HAP-1 (cell line): ENCODE measurements at regions not wholly inside any gene's neighbourhood (a gene's known extent, or its start where the extent isn't known, plus 50 kb on each side); places are given as distances from the start of the nearest gene placed in this dataset.
A peak's percentile ranks its signal among the peaks of the same experiment; 100 is the strongest.
"Not testable (repeated sequence)": the region's sequence is repeated elsewhere in the genome, so short reads cannot be mapped to it uniquely, and the experiment has no call there.

Experiments used
- DNase-seq, 2 experiments: peaks; one replicate each; pipeline ENCODE4 v3.0.0-alpha.2; 2016 to 2020; ENCODE audit warnings: low spot score in 2 of 2
- H3K27me3 ChIP-seq: fragments of 250-450 bp; sonication (Bioruptor Pico); 2 replicates; pipeline ENCODE4 v1.5.1; 2020; ENCODE audit warnings: low read depth, mild to moderate bottlenecking, moderate library complexity
- H3K36me3 ChIP-seq: fragments of 250-450 bp; sonication (Bioruptor Pico); replicated peaks from 2 replicates; pipeline ENCODE4 v1.5.1; 2020; ENCODE audit warnings: mild to moderate bottlenecking
- H3K4me1 ChIP-seq: fragments of 250-450 bp; sonication (Bioruptor Pico); 2 replicates; pipeline ENCODE4 v1.5.1; 2020; ENCODE audit warnings: mild to moderate bottlenecking
- H3K4me3 ChIP-seq: fragments of 250-450 bp; sonication (Bioruptor Pico); 2 replicates; pipeline ENCODE4 v1.5.1; 2020; ENCODE audit warnings: mild to moderate bottlenecking, moderate library complexity
- H3K9me3 ChIP-seq: fragments of 250-450 bp; sonication (Bioruptor Pico); 2 replicates; pipeline ENCODE4 v1.5.1; 2020; ENCODE audit warnings: mild to moderate bottlenecking, moderate library complexity
- in situ Hi-C: fragments of 300-500 bp; cut with MboI; formaldehyde crosslinking; loops from 3 replicates; pipeline ENCODE4 v1.14.3; 2020; ENCODE audit warnings: low sequenced_read_pairs, inconsistent platforms, mixed read lengths

DNA sequence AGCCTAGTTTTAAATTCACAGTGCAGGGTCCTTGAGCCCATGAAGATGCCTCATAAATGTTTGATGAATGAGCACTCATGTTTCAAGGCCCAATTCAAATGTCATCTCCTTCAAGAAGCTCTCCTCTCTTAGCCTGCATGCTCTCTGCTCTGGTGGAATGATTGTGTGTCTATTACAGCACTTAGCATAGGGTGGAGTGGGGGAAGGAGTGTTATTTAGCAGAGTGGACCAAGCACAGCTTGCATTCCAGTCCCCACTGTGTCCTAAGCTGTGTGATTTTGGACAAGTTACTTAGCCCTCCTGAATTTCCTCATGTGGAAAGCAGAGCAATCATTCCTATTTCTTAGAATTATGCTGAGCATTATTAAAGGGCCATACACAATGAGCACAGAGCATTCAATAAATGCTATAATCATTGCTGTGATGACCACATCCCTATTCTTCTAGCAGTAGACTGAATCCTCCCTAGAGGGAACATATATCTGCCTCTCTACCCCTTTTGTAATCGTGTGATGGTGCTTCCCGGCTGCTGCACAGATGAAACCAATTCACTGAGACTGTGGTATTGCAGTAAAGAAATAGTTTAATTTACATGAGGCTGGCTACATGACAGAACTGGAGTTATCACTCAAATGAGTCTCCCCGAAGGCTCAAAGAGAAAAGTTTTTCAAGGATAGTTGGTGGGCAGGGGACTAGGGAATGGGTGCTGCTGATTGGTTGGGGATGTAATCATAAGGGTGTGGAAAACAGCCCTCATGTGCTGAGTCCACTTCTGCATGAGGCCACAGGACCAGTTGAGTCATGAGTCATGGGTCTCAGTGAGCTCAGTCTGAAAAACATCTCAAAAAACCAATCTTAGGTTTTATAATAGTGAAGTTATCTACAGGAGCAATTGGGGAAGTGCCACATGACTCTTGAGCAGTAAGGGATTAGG lies 173.4 kb upstream of the NDUFV2 start:
- no peaks in the 10 kb centered on the region for H3K36me3 ChIP-seq
- in situ Hi-C loops, result no loop called here
- peaks cover 3% of the 10 kb centered on the region for H3K4me1 ChIP-seq
- no peak for DNase-seq
- peaks cover 9% of the 10 kb centered on the region for H3K9me3 ChIP-seq
- H3K27me3 ChIP-seq, result no peaks in the 10 kb centered on the region
- no peak overlapping the region for H3K4me3 ChIP-seq

DNA sequence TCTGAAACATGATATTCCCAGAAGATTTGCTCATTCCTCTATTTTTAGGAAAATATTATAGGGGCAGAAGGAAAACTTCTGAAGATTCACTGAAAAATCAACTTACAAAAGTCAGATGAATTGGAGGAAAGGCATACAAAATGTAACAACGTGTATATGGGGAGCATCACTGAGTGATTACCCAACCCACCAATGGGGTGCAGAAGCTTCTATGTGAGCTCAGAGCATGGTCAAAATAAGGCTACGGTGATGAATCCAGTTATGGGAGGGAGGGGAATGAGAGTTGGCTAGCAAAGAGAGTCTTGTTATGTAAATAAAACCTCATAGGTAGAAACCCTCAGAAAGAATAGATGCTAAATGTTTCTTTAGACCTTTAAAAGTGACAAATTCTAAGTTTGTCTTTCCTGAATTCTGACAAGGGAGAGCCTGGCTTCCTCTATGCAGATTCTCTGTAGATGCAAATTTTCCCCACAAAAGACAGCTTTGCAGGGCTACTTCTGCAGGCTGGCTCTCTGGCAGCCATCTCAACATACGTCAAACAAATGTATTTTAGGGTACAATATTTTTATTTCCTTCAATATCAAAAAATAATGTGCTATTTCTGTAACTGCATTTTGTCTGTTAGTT lies 171.4 kb upstream of the NDUFV2 start:
- no peaks in the 10 kb centered on the region for H3K36me3 ChIP-seq
- peaks cover 10% of the 10 kb centered on the region for H3K9me3 ChIP-seq
- in situ Hi-C loops, result no loop called here
- H3K27me3 ChIP-seq, result no peaks in the 10 kb centered on the region
- no peak for DNase-seq
- peaks cover 4% of the 10 kb centered on the region for H3K4me1 ChIP-seq
- no peak overlapping the region for H3K4me3 ChIP-seq

DNA sequence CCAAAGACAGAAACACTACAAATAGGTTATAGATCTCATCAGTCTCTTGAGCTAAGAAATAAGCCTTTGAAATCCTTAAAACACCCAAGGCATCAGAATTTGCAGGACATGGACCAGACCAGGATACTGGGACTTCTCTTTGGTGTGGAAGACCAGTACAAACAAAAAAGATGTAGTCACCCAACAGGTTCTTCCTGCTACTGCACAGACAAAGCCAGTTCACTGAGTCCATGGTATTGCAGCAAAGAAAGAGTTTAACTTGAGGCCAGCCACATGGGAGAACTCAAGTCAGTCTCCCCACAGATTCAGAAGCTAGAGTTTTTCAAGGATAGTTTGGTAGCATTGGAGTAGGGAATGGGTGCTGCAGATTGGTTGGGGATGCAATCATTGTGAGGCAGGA lies 169.6 kb upstream of the NDUFV2 start:
- Histone ChIP-seq H3K4me3 (no peak overlapping the region), H3K27me3 (no peaks in the 10 kb centered on the region), H3K4me1 (peaks cover 4% of the 10 kb centered on the region), H3K9me3 (peaks cover 5% of the 10 kb centered on the region; the same call in 1 of the 2 replicates), H3K36me3 (no peaks in the 10 kb centered on the region)
- DNase-seq, result no peak
- in situ Hi-C loops, result no loop called here

DNA sequence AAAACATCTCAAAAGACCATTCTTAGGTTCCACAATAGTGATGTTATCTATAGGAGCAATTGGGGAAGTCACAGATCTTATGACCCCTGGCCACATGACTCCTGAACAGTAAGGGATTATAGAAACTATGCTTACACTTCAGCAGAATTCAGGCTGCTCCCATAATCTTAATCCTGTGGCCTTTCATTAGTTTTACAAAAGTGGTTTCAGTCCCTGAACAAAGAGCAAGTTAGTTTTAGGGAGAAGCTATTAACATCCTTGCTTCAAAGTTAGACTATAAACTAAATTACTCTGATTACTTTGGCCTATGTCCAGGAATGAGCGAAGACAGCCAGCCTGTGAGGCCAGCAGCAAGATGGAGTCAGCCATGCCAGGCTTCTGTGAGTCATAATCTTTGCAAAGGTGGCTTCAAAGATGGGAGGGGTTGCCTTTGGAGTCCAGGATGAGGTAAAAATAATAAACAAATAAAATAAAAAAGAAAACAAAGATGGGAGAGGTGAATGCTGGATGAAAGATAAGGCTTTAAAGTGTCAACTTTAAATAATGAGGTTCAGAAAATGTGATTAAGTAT lies 168.7 kb upstream of the NDUFV2 start:
- H3K4me3 ChIP-seq, result no peak overlapping the region
- H3K9me3 ChIP-seq, result peaks cover 5% of the 10 kb centered on the region; the same call in 1 of the 2 replicates
- peak in 1 of 2 experiments; percentile 58 for DNase-seq
- no peaks in the 10 kb centered on the region for H3K27me3 ChIP-seq
- no peaks in the 10 kb centered on the region for H3K36me3 ChIP-seq
- H3K4me1 ChIP-seq, result peaks cover 4% of the 10 kb centered on the region
- in situ Hi-C loops, result no loop called here

DNA sequence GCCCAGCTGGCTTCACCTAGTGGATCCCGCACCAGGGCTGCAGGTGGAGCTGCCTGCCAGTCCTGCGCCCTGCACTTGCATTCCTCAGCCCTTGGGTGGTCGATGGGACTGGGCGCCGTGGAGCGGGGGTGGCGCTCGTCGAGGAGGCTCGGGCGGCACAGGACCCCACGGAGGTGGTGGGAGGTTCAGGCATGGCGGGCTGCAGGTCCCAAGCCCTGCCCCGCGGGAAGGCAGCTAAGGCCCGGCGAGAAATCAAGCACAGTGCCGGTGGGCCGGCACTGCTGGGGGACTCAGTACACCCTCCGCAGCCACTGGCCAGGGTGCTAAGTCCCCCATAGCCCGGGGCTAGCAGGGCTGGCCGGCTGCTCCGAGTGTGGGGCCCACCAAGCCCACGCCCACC lies 167.2 kb upstream of the NDUFV2 start:
- H3K4me3 ChIP-seq, H3K27me3 ChIP-seq, H3K9me3 ChIP-seq, DNase-seq, in situ Hi-C loops, H3K4me1 ChIP-seq, H3K36me3 ChIP-seq: not testable (repeated sequence)

DNA sequence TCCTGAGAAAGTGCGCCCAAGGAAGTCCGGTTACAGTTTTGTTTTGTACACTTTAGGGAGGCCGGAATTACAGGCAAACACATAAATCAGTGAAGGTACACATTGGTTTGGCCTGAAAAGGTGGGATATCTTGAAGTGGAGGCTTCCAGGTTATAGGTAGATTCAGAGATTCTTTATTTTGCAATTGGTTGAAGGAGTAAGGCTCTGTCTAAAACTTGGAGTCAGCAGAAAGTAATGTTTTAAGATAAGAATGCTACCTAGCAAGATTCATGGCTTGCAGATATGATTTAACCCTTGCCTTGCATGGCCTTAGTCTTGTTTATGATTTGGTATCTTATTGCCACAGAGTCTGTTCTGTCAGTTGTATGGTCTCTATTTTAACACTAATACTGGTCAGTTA lies 165.9 kb upstream of the NDUFV2 start:
- H3K4me3 ChIP-seq, result no peak overlapping the region
- in situ Hi-C loops, result no loop called here
- peaks cover 5% of the 10 kb centered on the region; the same call in 1 of the 2 replicates for H3K9me3 ChIP-seq
- peaks cover 5% of the 10 kb centered on the region for H3K4me1 ChIP-seq
- no peaks in the 10 kb centered on the region for H3K36me3 ChIP-seq
- no peaks in the 10 kb centered on the region for H3K27me3 ChIP-seq
- DNase-seq, result no peak

DNA sequence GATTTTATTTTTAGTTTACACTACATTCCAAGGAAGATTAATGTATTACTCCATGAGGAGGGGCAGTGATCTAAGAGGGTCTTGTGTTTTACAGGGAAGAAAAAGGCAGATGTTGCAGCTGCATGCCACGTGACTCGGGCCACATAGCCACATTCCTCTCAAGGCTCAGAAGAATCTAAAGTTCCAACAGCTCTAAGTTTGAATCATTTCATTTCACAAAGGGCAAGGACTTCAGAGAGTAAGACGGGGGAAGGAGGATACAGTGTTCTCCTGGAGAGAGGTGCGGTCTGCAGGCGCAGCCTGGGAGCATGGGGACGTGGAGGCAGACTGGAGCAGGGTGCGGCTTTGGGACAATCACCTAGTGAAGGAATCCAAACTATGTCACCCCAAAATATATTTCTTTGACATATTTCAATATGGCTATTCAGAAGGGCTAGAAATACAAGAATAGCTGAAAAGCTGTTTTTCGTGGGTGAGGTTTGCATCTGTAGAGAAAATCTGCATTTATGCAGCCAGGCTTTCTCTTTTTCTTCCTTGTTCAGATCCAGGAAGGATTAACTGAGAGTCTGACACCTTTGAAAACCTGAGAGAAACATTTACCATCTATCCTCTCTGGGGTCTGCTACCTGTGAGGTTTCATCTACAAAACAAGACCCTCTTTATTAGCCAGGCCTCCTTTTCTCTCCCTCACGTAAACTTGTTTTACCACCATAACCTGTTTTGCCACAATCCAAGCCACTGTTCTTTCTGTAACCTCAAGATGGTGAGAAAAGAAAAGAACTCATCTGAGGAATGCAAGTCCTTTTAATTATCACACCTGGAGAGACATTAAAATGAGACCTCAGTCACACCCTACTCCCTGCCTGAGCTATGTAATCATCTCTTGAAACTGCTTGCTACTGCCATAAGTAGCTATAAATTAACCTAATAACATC lies 165.1 kb upstream of the NDUFV2 start:
- no peak for DNase-seq

DNA sequence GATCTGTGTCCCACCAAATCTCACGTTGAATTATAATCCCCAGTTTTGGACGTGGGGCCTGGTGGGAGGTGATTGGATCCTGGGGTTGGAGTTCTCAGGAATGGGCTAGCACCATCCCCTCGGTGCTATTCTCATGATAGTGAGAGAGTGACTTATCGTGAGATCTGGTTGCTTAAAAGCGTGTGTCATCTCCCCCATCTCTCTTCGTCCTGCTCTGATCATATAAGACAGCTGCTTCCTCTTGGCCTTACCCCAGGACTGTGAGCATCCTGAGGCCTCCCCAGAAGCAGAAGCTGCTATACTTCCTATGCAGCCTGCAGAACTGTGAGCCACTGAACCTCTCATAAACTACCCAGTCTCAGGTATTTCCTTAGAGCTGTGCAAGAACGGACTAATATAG lies 163.7 kb upstream of the NDUFV2 start:
- Histone ChIP-seq H3K4me3 (no peak overlapping the region), H3K27me3 (no peaks in the 10 kb centered on the region)
- in situ Hi-C loops, result no loop called here

More for the DNA sequence above, 165.1 kb upstream of the NDUFV2 start:
- in situ Hi-C loops, result no loop called here
- Histone ChIP-seq H3K4me1 (peaks cover 10% of the 10 kb centered on the region), H3K36me3 (no peaks in the 10 kb centered on the region), H3K27me3 (no peaks in the 10 kb centered on the region), H3K4me3 (no peak overlapping the region), H3K9me3 (peaks cover 5% of the 10 kb centered on the region; the same call in 1 of the 2 replicates)

DNA sequence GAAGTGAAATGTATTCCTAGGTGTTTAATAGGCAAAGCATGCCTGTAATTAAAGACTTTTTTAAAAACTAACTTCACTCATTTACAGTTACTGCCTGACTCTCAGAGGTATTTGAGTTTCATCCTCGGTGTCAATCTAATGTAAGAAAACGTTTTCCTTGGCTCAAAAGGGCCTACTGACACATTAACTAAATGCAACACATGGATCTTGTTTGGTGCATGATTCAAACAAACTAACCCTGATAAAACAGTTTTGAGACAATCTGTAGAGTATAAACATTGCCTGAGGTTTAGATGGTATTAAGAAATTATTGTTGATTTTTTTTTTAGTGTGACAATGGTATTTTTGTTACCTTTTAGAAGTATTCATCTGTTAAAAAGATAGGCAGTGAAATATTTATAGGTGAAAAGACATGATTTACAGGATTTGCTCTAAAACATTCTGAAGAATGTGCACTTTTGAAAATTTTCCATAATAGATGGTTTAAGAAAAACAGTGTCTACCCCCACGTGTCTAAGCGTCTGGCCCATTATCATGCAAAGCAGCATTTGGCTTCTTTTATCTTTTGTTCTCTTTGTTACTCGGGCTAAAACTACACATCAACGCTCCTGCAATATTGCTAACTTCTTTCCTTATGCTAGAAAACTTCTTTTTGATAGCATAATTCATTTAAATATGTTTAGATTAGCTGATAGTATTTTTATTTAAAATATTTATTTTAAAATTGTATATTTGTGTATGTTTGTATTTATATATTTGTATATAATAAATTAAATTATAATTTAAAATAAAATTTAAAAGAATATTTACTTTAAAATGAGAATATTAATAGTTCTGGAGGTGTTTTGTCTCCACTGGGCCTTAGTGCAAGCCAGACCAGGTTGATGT lies 160.2 kb upstream of the NDUFV2 start:
- 0 out of 2 replicates have a peak, but pooled peaks cover 4% of the 10 kb centered on the region for H3K9me3 ChIP-seq
- no peaks in the 10 kb centered on the region for H3K27me3 ChIP-seq
- in situ Hi-C loops, result no loop called here

More for the DNA sequence above, 163.7 kb upstream of the NDUFV2 start:
- H3K9me3 ChIP-seq, result 0 out of 2 replicates have a peak, but pooled peaks cover 6% of the 10 kb centered on the region
- H3K4me1 ChIP-seq, result peaks cover 15% of the 10 kb centered on the region
- DNase-seq, result no peak
- H3K36me3 ChIP-seq, result no peaks in the 10 kb centered on the region

DNA sequence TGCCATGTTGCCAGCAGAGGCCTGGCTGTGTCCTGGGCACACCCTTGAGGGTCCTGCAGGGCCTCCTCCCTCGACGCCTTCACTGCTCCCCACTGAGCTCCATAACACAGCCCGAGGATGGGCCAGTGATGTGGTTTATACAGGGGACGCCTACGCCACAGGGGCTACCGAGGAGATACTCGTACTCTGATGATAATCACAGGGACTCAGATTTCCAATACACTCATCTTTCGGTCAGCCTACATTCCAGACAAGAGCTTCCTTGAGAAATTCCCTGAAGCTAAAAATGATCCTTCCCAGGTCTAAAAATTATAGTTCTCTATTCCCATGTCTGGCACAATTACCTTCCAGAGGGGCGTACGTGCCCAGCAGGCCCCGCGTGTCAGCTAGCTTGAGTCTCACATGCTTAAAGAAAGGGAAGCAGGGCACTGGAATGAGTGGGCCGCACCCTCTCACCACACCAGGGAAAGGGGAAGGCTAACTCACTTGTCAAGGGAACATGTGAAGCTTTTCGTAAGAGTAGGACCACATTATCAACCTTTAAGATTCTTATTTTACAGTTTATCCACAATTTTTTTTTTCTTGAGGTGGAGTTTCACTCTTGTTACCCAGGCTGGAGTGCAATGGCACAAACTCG lies 159.5 kb upstream of the NDUFV2 start:
- peaks cover 13% of the 10 kb centered on the region for H3K4me1 ChIP-seq
- no peaks in the 10 kb centered on the region for H3K27me3 ChIP-seq
- no peak for DNase-seq

More for the DNA sequence above, 160.2 kb upstream of the NDUFV2 start:
- H3K4me3 ChIP-seq, result no peak overlapping the region
- peaks cover 13% of the 10 kb centered on the region for H3K4me1 ChIP-seq
- DNase-seq, result peak; percentile 73 to 95
- no peaks in the 10 kb centered on the region for H3K36me3 ChIP-seq

DNA sequence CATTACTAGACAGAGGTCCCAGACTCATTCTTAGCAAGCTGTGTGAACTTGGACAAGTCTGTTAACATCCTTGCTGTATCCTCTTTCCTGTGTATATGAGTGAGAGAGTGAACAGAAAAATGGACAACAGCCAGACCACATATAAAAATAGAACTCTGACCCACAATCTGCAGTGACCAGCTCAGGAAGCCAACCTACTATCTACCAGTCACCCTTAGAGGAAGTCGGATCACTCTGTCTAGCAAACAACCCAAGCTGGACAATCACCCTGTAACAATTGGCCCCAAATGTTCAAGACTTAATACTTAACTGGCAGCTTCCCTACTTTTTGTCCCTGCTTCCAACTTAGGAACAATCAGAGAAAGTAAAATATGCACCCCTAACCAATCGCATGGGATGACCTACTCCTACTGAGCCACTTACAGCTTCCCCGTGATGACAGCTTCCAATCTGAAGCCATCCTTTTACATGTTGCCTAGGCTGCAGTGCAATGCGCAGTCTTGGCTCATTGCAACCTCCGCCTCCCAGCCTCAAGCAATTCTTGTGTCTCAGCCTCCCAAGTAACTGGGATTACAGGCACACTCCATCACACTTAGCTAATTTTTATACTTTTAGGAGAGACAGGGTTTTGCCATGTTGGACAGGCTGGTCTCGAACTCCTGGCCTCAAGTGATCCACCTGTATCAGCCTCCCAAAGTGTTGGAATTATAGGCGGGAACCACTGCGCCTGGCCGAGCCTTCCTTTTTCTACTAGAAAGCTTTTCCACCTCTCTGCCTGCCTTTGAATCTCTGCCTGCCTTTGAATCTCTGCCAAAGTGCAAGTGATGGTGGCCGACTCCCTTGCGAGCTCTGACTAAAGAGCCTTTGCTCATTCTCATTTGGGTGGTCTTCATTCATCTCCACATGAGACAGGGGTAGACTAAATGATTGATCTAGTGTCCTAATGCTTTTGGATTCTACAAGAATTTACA lies 158.3 kb upstream of the NDUFV2 start:
- Histone ChIP-seq H3K4me1 (peaks cover 13% of the 10 kb centered on the region), H3K27me3 (no peaks in the 10 kb centered on the region), H3K36me3 (no peaks in the 10 kb centered on the region), H3K9me3 (0 out of 2 replicates have a peak, but pooled peaks cover 4% of the 10 kb centered on the region), H3K4me3 (no peak overlapping the region)
- no peak for DNase-seq
- in situ Hi-C loops, result no loop called here

More for the DNA sequence above, 159.5 kb upstream of the NDUFV2 start:
- H3K9me3 ChIP-seq, result 0 out of 2 replicates have a peak, but pooled peaks cover 4% of the 10 kb centered on the region
- no peak overlapping the region for H3K4me3 ChIP-seq
- in situ Hi-C loops, result no loop called here
- no peaks in the 10 kb centered on the region for H3K36me3 ChIP-seq
